HEK293 (cell line): ENCODE measurements at regions not wholly inside any gene's neighbourhood (a gene's known extent, or its start where the extent isn't known, plus 50 kb on each side); places are given as distances from the start of the nearest gene placed in this dataset.

ENCODE experiments used
- CTCF ChIA-PET: fragments of 350-600 bp; formaldehyde crosslinking; extraction: SDS; loops from one replicate; lab custom pipeline; 2021; ENCODE audit warnings: antibody characterized with exemption; lab: Yijun Ruan, JAX
- POLR2A ChIA-PET: fragments of 300-600 bp; formaldehyde crosslinking; extraction: SDS; loops from one replicate; lab custom pipeline; 2020; ENCODE audit warnings: antibody characterized with exemption, inconsistent platforms; lab: Yijun Ruan, JAX
- H3K27ac ChIP-seq: fragments of 200-500 bp; sonication (Bioruptor generic); 2 replicates; pipeline ENCODE4 v1.5.1; 2014; ENCODE audit warnings: low read depth, low read length, control low read depth, inconsistent platforms; ENCODE audit errors: extremely low read depth
- H3K36me3 ChIP-seq, 2 experiments: fragments of 200-500 bp in 1 of 2; sonication (Bioruptor generic) in 1 of 2; 1 replicate in 1 of 2; 2 replicates in 1 of 2; pipeline ENCODE4 v1.5.1; 2014 to 2017; ENCODE audit warnings: inconsistent platforms in 2 of 2, low read length in 2 of 2; ENCODE audit not compliant: control insufficient read depth in 2 of 2, insufficient read depth in 1 of 2
- H3K4me1 ChIP-seq: fragments of 200-500 bp; sonication (Bioruptor generic); 2 replicates; pipeline ENCODE4 v1.5.1; 2014; ENCODE audit warnings: mild to moderate bottlenecking, low read length, inconsistent platforms; ENCODE audit not compliant: control insufficient read depth, insufficient read depth
- H3K4me3 ChIP-seq: 2 replicates; pipeline ENCODE4 v1.5.1; 2011; ENCODE audit warnings: low read depth, mild to moderate bottlenecking, control low read depth, low read length, moderate library complexity
- H3K9me3 ChIP-seq: fragments of 200-500 bp; sonication (Bioruptor generic); 2 replicates; pipeline ENCODE4 v1.5.1; 2014; ENCODE audit warnings: low read depth, low read length, inconsistent platforms; ENCODE audit not compliant: control insufficient read depth, insufficient read depth
- GLI4 ChIP-seq: fragments of 450-650 bp; formaldehyde crosslinking; IDR thresholded peaks from 2 replicates; pipeline ENCODE4 v1.5.1; 2016; ENCODE audit warnings: missing biosample characterization, missing genetic modification characterization
- HOXC10 ChIP-seq: sonication (generic); formaldehyde crosslinking; IDR thresholded peaks from 2 replicates; pipeline ENCODE4 v1.8.1; 2023; ENCODE audit warnings: mild to moderate bottlenecking, missing genetic modification reagents
- SETDB1 ChIP-seq: IDR thresholded peaks from one replicate; pipeline ENCODE4 v1.6.1; 2017; ENCODE audit warnings: mild to moderate bottlenecking, low read length, moderate library complexity, mixed read lengths; ENCODE audit not compliant: insufficient read length
- WT1 ChIP-seq: fragments of 450-650 bp; formaldehyde crosslinking; IDR thresholded peaks from 2 replicates; pipeline ENCODE4 v1.5.1; 2016; ENCODE audit warnings: missing biosample characterization, missing genetic modification characterization
- ZEB2 ChIP-seq: fragments of 450-650 bp; formaldehyde crosslinking; IDR thresholded peaks from 2 replicates; pipeline ENCODE4 v1.5.1; 2016; ENCODE audit warnings: missing biosample characterization, missing genetic modification characterization
- ZNF157 ChIP-seq: fragments of 450-650 bp; formaldehyde crosslinking; IDR thresholded peaks from 2 replicates; pipeline ENCODE4 v1.5.1; 2016; ENCODE audit warnings: missing biosample characterization, missing genetic modification characterization
- ZNF2 ChIP-seq: fragments of 450-650 bp; formaldehyde crosslinking; IDR thresholded peaks from 2 replicates; pipeline ENCODE4 v1.5.1; 2016; ENCODE audit warnings: missing biosample characterization, missing genetic modification characterization
- ZNF24 ChIP-seq: fragments of 450-650 bp; formaldehyde crosslinking; IDR thresholded peaks from 2 replicates; pipeline ENCODE4 v1.5.1; 2016; ENCODE audit warnings: missing biosample characterization, missing genetic modification characterization
- ZNF302 ChIP-seq: fragments of 450-650 bp; formaldehyde crosslinking; IDR thresholded peaks from 2 replicates; pipeline ENCODE4 v1.5.1; 2016; ENCODE audit warnings: missing biosample characterization, missing genetic modification characterization, low read depth
- ZNF37A ChIP-seq: fragments of 450-650 bp; IDR thresholded peaks from 2 replicates; pipeline ENCODE4 v1.5.1; 2018; ENCODE audit warnings: missing biosample characterization, missing genetic modification characterization
- ZNF433 ChIP-seq: fragments of 450-650 bp; formaldehyde crosslinking; IDR thresholded peaks from 2 replicates; pipeline ENCODE4 v1.5.1; 2016; ENCODE audit warnings: missing biosample characterization, missing genetic modification characterization, low read depth
- ZNF529 ChIP-seq: fragments of 450-650 bp; formaldehyde crosslinking; IDR thresholded peaks from 2 replicates; pipeline ENCODE4 v1.5.1; 2017; ENCODE audit warnings: missing genetic modification characterization, missing biosample characterization; ENCODE audit not compliant: insufficient replicate concordance
- ZNF664 ChIP-seq: fragments of 450-650 bp; formaldehyde crosslinking; IDR thresholded peaks from 2 replicates; pipeline ENCODE4 v1.5.1; 2016; ENCODE audit warnings: missing biosample characterization, missing genetic modification characterization
- ZSCAN16 ChIP-seq: fragments of 450-650 bp; formaldehyde crosslinking; IDR thresholded peaks from 2 replicates; pipeline ENCODE4 v1.5.1; 2016; ENCODE audit warnings: missing biosample characterization, missing genetic modification characterization
- ZXDB ChIP-seq: fragments of 450-650 bp; formaldehyde crosslinking; IDR thresholded peaks from 2 replicates; pipeline ENCODE4 v1.5.1; 2016; ENCODE audit warnings: missing biosample characterization, missing genetic modification characterization
- TF ChIP-seq, protein P1 (sequence below): fragments of 450-650 bp; formaldehyde crosslinking; IDR thresholded peaks from 2 replicates; pipeline ENCODE4 v1.5.1; 2017; ENCODE audit warnings: missing biosample characterization, missing genetic modification characterization
- TF ChIP-seq, protein P2 (sequence below): fragments of 450-650 bp; IDR thresholded peaks from 2 replicates; pipeline ENCODE4 v1.5.1; 2018; ENCODE audit warnings: missing biosample characterization, missing genetic modification characterization
- TF ChIP-seq, protein P3 (sequence below): fragments of 450-650 bp; formaldehyde crosslinking; IDR thresholded peaks from 2 replicates; pipeline ENCODE4 v1.5.1; 2016; ENCODE audit warnings: missing biosample characterization, missing genetic modification characterization
- TF ChIP-seq, protein P4 (sequence below): fragments of 450-650 bp; formaldehyde crosslinking; IDR thresholded peaks from 2 replicates; pipeline ENCODE4 v1.5.0; 2017; ENCODE audit warnings: missing biosample characterization, missing genetic modification characterization, borderline replicate concordance
- TF ChIP-seq, protein P5 (sequence below): fragments of 450-650 bp; formaldehyde crosslinking; IDR thresholded peaks from 2 replicates; pipeline ENCODE4 v1.5.1; 2016; ENCODE audit warnings: missing biosample characterization, missing genetic modification characterization
- TF ChIP-seq, protein P6 (sequence below): fragments of 450-650 bp; formaldehyde crosslinking; IDR thresholded peaks from 2 replicates; pipeline ENCODE4 v1.5.1; 2016; ENCODE audit warnings: missing biosample characterization, missing genetic modification characterization

DNA sequence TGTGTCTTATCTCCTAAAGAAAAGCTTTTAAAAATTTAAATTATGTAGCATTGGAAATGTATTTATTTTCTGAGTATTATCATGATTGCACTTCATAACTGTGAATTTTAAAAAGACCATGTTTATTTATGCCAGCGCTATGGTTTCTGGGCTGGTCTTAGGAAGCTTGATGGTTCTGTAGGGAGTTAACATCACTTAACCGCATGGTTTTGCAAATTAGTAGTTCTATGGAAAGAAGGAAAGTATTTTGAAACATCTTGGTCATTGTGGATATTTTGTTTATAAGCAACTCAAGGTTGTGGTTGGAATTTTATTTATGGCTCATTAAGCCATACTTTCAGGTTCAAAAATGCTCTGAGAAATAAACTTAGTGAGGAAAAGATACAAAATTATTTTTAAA lies 549.4 kb downstream of the STK39 start (continued):
- TF ChIP-seq, protein P1, sequence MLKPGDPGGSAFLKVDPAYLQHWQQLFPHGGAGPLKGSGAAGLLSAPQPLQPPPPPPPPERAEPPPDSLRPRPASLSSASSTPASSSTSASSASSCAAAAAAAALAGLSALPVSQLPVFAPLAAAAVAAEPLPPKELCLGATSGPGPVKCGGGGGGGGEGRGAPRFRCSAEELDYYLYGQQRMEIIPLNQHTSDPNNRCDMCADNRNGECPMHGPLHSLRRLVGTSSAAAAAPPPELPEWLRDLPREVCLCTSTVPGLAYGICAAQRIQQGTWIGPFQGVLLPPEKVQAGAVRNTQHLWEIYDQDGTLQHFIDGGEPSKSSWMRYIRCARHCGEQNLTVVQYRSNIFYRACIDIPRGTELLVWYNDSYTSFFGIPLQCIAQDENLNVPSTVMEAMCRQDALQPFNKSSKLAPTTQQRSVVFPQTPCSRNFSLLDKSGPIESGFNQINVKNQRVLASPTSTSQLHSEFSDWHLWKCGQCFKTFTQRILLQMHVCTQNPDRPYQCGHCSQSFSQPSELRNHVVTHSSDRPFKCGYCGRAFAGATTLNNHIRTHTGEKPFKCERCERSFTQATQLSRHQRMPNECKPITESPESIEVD (tag by site-specific recombination): no peak
- TF ChIP-seq, protein P2, sequence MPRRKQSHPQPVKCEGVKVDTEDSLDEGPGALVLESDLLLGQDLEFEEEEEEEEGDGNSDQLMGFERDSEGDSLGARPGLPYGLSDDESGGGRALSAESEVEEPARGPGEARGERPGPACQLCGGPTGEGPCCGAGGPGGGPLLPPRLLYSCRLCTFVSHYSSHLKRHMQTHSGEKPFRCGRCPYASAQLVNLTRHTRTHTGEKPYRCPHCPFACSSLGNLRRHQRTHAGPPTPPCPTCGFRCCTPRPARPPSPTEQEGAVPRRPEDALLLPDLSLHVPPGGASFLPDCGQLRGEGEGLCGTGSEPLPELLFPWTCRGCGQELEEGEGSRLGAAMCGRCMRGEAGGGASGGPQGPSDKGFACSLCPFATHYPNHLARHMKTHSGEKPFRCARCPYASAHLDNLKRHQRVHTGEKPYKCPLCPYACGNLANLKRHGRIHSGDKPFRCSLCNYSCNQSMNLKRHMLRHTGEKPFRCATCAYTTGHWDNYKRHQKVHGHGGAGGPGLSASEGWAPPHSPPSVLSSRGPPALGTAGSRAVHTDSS (tag by site-specific recombination): no peak
- TF ChIP-seq WT1 (tag by site-specific recombination) (no peak), ZNF2 (tag by site-specific recombination) (no peak), SETDB1 (no peak), HOXC10 (CRISPR knock-in tag) (no peak)

DNA sequence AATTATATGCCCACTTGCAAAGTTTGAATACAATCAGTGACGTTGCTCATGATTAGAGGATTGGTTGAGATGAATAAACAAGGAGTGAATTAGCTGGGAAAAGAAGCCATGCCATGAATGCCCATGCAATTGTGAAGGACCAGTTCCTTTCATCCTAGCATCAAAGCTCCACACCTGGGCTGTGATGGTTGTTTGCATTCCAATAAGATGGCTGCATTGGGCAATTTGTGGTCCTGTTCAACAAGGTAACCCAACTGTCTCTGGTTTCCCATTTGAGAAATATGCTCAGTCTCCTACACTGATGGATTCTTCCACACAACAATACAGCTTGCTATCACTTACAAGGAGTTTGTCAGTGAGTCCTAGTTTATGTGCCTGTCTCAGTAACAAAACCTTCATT lies 550.2 kb downstream of the STK39 start:
- Histone ChIP-seq H3K4me3 (no peak overlapping the region), H3K4me1 (no peaks in the 10 kb centered on the region), H3K27ac (no peak overlapping the region), H3K36me3 (no peaks in the 10 kb centered on the region), H3K9me3 (no peaks in the 10 kb centered on the region)
- CTCF ChIA-PET: interaction anchor here (1.1 kb wide), 1 partner anchor 422 kb away, joined by 3 read pairs; no protein-coding TSS in a partner anchor
- TF ChIP-seq ZSCAN16 (tag by site-specific recombination): no peak
- no peak for TF ChIP-seq ZNF664 (tag by site-specific recombination)
- no peak for TF ChIP-seq ZNF157 (tag by site-specific recombination)
- POLR2A ChIA-PET: interaction anchor here (0.5 kb wide), 1 partner anchor 200 kb away, joined by 3 read pairs; no protein-coding TSS in a partner anchor

DNA sequence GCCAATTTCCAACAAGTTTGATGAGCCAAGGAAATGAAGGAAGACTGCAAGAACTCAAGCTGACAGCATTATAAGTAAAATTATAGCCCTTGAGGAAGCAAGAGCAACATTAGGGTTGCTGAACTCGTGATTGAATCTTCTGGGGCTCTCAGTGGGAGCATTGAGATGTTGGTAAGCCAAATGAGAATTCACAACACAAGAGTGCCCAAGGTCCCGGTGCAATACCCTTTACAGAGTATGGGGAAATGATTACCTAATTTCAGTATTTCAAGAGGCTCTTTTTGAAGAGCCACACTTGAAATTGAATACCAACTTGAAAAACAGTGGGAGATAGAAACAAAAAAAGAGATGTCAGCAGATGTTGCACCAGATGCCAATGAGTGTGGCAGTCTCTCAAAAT lies 554.5 kb downstream of the STK39 start:
- Histone ChIP-seq H3K27ac (no peak overlapping the region), H3K36me3 (no peaks in the 10 kb centered on the region), H3K4me3 (no peak overlapping the region), H3K4me1 (no peaks in the 10 kb centered on the region), H3K9me3 (no peaks in the 10 kb centered on the region)
- ChIA-PET CTCF (no interaction called here), POLR2A (no interaction called here)
- no peak for TF ChIP-seq ZEB2 (tag by site-specific recombination)
- no peak for TF ChIP-seq ZNF433
- TF ChIP-seq, protein P3, sequence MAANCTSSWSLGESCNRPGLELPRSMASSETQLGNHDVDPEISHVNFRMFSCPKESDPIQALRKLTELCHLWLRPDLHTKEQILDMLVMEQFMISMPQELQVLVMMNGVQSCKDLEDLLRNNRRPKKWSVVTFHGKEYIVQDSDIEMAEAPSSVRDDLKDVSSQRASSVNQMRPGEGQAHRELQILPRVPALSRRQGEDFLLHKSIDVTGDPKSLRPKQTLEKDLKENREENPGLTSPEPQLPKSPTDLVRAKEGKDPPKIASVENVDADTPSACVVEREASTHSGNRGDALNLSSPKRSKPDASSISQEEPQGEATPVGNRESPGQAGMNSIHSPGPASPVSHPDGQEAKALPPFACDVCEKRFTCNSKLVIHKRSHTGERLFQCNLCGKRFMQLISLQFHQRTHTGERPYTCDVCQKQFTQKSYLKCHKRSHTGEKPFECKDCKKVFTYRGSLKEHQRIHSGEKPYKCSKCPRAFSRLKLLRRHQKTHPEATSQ (tag by site-specific recombination): no peak
- TF ChIP-seq ZNF529: no peak
- TF ChIP-seq GLI4 (tag by site-specific recombination): no peak
- no peak for TF ChIP-seq ZNF37A
- no peak for TF ChIP-seq ZNF302 (tag by site-specific recombination)
- TF ChIP-seq, protein P4, sequence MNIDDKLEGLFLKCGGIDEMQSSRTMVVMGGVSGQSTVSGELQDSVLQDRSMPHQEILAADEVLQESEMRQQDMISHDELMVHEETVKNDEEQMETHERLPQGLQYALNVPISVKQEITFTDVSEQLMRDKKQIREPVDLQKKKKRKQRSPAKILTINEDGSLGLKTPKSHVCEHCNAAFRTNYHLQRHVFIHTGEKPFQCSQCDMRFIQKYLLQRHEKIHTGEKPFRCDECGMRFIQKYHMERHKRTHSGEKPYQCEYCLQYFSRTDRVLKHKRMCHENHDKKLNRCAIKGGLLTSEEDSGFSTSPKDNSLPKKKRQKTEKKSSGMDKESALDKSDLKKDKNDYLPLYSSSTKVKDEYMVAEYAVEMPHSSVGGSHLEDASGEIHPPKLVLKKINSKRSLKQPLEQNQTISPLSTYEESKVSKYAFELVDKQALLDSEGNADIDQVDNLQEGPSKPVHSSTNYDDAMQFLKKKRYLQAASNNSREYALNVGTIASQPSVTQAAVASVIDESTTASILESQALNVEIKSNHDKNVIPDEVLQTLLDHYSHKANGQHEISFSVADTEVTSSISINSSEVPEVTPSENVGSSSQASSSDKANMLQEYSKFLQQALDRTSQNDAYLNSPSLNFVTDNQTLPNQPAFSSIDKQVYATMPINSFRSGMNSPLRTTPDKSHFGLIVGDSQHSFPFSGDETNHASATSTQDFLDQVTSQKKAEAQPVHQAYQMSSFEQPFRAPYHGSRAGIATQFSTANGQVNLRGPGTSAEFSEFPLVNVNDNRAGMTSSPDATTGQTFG: no peak
- no peak for TF ChIP-seq ZXDB
- no peak for TF ChIP-seq ZNF24 (tag by site-specific recombination)
- TF ChIP-seq, protein P1 (tag by site-specific recombination): no peak
- TF ChIP-seq, protein P5, sequence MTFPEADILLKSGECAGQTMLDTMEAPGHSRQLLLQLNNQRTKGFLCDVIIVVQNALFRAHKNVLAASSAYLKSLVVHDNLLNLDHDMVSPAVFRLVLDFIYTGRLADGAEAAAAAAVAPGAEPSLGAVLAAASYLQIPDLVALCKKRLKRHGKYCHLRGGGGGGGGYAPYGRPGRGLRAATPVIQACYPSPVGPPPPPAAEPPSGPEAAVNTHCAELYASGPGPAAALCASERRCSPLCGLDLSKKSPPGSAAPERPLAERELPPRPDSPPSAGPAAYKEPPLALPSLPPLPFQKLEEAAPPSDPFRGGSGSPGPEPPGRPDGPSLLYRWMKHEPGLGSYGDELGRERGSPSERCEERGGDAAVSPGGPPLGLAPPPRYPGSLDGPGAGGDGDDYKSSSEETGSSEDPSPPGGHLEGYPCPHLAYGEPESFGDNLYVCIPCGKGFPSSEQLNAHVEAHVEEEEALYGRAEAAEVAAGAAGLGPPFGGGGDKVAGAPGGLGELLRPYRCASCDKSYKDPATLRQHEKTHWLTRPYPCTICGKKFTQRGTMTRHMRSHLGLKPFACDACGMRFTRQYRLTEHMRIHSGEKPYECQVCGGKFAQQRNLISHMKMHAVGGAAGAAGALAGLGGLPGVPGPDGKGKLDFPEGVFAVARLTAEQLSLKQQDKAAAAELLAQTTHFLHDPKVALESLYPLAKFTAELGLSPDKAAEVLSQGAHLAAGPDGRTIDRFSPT (tag by site-specific recombination): no peak
- TF ChIP-seq, protein P6, sequence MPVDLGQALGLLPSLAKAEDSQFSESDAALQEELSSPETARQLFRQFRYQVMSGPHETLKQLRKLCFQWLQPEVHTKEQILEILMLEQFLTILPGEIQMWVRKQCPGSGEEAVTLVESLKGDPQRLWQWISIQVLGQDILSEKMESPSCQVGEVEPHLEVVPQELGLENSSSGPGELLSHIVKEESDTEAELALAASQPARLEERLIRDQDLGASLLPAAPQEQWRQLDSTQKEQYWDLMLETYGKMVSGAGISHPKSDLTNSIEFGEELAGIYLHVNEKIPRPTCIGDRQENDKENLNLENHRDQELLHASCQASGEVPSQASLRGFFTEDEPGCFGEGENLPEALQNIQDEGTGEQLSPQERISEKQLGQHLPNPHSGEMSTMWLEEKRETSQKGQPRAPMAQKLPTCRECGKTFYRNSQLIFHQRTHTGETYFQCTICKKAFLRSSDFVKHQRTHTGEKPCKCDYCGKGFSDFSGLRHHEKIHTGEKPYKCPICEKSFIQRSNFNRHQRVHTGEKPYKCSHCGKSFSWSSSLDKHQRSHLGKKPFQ: no peak
